GM13977 (cell line): ENCODE measurements at regions not wholly inside any gene's neighbourhood (a gene's known extent, or its start where the extent isn't known, plus 50 kb on each side); places are given as distances from the start of the nearest gene placed in this dataset.

Source experiments
- DNase-seq: peaks from one replicate; pipeline ENCODE4 v3.0.0; 2012; ENCODE audit warnings: low spot score
- in situ Hi-C: fragments of 300-500 bp; cut with MboI; formaldehyde crosslinking; loops from one replicate; pipeline ENCODE4 v1.12.0; 2022; ENCODE audit warnings: low sequenced_read_pairs, low pct_unique_long_range_greater_than_20kb, mixed read lengths, inconsistent platforms; ENCODE audit not compliant: unreplicated experiment
- TF ChIP-seq, protein P1 (sequence below): IDR thresholded peaks from 2 replicates; pipeline ENCODE4 v1.5.1; 2012; ENCODE audit warnings: mild to moderate bottlenecking, control low read depth; ENCODE audit not compliant: insufficient read depth; ENCODE audit errors: extremely low read depth, missing control alignments

DNA sequence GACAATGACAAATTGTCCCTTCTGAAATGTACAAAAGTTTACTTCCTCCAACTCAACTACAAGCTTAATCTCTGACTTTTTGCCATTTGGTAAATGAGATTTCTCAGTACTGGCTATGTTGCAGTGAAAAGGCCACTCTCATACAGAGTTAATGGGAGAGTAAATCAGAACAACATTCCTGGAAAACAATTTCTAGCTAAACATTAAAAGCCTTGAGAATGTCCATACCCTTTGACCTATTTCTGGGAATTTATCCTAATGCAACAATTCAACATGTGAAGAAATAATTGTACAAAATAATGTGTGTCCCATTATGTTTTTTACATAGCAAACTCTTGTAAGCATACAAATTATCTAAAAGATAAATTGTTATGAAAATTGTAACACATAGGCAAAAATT, 56.3 kb upstream of the SPEF2 start:
- no peak for DNase-seq
- in situ Hi-C loops = no loop called here
- TF ChIP-seq, protein P1, sequence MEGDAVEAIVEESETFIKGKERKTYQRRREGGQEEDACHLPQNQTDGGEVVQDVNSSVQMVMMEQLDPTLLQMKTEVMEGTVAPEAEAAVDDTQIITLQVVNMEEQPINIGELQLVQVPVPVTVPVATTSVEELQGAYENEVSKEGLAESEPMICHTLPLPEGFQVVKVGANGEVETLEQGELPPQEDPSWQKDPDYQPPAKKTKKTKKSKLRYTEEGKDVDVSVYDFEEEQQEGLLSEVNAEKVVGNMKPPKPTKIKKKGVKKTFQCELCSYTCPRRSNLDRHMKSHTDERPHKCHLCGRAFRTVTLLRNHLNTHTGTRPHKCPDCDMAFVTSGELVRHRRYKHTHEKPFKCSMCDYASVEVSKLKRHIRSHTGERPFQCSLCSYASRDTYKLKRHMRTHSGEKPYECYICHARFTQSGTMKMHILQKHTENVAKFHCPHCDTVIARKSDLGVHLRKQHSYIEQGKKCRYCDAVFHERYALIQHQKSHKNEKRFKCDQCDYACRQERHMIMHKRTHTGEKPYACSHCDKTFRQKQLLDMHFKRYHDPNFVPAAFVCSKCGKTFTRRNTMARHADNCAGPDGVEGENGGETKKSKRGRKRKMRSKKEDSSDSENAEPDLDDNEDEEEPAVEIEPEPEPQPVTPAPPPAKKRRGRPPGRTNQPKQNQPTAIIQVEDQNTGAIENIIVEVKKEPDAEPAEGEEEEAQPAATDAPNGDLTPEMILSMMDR = no peak

DNA sequence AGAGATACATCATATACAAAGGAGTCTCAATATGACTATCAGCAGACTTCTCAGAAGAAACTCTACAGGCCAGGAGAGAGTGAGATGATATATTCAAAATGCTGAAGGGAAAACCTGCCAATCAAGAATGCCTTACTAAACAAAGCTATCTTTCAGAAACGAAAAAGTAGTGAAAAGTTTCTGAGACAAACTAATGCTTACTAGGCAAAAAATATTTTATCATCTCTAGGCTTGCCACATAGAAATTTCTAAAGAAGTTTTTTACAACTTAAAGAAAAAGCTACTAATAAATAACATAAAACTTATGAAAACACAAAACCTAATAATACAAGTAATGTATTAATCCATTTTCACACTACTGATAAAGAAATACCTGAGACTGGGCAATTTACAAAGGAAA, 59.9 kb upstream of the SPEF2 start:
- in situ Hi-C loops = no loop called here
- no peak for DNase-seq
- TF ChIP-seq, protein P1 = no peak

DNA sequence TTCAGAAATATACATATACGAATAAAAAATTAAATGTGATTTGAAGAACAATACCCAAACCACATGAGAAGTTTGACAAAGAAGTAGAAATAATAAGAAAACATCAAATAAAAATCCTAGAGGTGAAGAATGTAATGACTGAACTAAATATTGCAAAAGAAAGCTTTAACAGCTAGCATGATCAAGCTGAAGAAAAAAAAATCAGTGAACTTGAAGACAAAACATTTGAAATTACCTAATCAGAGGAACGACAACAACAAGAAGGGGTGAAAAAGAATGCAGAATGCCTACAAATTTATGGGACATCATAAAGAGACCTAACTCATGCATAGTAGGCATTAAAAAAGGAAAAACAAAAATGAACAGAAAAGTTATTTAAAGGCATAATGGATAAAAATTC, 60.5 kb upstream of the SPEF2 start:
- DNase-seq = no peak
- TF ChIP-seq, protein P1 = no peak
- in situ Hi-C loops = no loop called here

DNA sequence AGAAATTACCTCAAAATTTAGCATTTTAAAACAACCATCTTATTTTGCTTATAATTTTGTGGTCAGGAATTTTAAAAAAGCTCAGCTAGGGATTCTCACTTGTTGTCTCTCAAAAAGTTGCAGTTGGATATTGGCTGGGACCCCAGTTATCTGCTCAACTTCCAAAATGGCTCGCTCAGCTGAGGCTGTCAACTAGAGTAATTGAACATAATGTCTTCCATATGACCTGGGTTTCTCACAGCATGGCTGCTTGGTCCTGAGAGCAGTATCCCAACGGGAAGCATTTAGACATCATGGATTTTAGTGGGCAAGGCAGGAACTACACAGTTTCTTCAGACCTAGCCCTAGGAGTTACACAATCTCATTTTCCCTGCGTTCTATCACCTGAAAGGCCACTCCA, 63.6 kb upstream of the SPEF2 start:
- in situ Hi-C loops = no loop called here

DNA sequence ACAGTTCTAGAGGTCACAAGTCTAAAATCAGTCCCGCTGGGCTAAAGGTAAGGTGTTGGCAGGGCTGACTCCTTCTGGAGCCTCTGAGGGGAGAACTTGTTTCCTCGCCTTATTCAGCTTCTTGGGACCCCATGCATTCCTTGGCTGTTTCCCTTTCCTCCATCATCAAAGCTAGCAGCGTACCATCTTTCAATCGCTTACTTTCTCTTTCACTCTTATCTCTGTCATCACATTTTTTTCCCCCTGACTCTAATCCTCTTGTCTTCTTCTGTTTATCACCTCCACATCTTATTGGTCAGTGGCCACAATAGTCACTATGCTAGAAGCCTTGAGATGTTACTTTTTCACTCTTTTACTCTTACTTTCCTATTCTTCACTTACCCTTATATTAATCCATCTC, 72.5 kb upstream of the SPEF2 start:
- TF ChIP-seq, protein P1 = no peak
- DNase-seq = no peak
- in situ Hi-C loops = no loop called here

More for the DNA sequence above, 63.6 kb upstream of the SPEF2 start:
- TF ChIP-seq, protein P1 = no peak
- no peak for DNase-seq

DNA sequence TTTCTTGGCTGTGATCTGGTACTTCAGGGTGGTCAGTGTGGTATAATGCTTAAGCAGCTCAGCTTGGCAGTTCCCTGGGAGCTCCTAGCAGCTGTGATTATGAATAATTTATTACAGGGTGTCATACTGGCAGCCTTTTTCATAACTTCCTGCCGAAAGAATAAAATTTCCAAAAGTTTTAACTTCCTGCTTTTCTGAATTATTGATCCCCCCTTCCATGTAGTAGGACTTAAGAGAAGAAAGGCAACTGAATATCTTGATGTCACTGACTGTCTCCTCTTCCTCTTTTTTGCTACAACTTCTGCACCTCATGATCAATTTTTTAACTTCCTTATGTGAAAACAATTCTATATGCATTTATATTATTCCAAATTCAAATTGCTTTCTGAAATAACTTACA, 74.3 kb upstream of the SPEF2 start:
- in situ Hi-C loops = no loop called here
- no peak for DNase-seq
- TF ChIP-seq, protein P1 = no peak

DNA sequence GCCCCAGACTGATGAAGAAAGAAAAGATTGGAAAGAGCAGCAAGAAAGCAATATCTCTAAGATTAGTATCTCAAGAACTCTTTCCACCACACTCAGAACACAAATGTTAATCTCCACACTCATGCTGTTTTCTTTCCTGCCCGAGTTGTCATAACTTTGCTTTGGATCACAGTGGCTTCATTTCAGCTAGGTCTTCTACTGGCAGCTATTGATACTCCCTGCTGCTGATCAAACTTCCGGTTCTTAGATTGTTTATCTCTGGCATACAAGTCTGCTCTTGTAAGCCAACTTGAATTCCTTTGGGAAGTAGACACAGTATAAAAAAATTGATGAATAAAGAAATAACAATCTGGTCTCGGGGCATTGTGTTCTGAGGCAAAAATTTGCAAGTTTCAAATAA, 77.7 kb upstream of the SPEF2 start:
- in situ Hi-C loops = no loop called here
- no peak for DNase-seq
- TF ChIP-seq, protein P1 = no peak
